ENCODE measurements at regions not wholly inside any gene's neighbourhood (a gene's known extent, or its start where the extent isn't known, plus 50 kb on each side); places are given as distances from the start of the nearest gene placed in this dataset.

- DNase-seq, result no peak
Observed at GRCh38 chr7:18320971-18321567, 174.5 kb upstream of the HDAC9 start.

- DNase-seq, result no peak
Observed at GRCh38 chr7:18330548-18330947, 165.0 kb upstream of the HDAC9 start.

GRCh38 chr7:18336626-18337025 lies 158.9 kb upstream of the HDAC9 start:
- DNase-seq, result no peak

DNA sequence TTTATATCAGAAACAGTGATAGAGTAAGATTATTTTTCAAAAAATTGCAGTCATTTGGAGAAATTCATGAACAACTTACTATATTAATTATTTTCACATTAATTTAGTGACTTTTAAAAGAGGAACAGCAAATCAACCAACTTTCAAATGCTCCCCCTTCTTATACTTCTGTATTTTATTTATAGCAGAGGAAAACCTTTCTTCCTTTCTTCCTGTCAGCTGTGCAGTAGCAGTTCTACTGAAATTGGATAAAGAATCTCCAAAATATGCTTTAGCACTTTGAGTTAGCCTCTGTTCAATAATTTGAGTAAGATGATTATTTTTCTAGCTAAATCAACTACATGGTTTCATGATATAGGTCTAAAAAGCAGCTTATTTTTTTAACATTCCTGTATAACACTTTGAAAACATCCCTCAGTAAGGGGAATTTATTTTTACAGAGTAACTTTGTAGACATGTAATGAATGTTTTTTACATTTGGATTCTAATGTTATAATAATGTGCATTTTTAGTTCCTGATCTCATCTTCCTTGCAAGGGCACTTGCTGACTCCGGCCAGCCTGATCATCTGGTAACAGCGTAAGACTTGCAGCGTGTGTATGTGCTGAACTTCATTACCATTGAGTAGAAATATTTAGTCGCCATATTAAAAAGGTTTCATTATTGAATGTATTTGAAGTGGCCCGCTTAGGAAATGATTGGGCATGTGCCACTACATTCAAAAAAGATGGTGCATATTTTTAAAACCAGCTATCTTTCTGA lies 158.3 kb upstream of the HDAC9 start:
- DNase-seq, result no peak

GRCh38 chr7:18338910-18339523 lies 156.5 kb upstream of the HDAC9 start:
- DNase-seq, result no peak

- no peak for DNase-seq
Observed at GRCh38 chr7:18341756-18342155, 153.8 kb upstream of the HDAC9 start.

DNA sequence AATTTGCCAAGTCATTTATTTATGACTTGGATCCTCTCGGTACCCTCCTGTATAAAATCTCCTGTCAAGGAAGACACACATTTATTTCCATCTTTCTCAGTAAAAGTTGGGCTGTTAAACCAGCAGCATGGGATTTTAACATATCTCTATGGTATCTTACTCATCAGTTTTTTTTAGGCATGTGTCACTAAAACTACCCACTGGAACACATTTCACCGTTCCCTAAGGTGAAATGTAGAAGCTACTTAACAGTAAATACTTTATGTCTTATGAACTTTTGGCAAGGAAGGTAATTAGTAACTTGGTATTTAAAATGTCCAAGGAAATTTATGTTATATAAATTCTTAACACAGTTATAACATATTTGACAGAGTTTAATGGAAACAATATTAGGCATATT lies 152.5 kb upstream of the HDAC9 start:
- no peak for DNase-seq

DNA sequence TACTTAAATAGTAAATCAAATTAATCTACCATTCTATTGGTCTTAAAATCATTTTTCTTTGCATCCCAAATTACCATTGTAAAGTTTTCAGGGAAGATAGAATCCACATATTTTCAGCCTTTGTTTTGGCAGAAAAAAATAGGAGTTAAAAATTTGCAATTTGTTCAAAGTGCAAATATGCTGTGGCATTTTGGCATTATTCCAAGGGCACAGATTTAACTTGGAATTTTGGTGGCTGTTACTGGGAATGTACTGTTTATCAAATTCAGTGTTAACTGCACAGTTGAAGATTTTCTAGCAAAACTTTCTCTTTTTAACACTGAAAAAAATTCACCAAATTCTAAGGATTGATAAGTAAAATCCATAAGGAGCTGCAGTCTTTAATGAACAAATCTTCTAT lies 151.0 kb upstream of the HDAC9 start:
- DNase-seq, result no peak

GRCh38 chr7:18345641-18346234 lies 149.8 kb upstream of the HDAC9 start:
- DNase-seq, result peak; percentile 26

DNA sequence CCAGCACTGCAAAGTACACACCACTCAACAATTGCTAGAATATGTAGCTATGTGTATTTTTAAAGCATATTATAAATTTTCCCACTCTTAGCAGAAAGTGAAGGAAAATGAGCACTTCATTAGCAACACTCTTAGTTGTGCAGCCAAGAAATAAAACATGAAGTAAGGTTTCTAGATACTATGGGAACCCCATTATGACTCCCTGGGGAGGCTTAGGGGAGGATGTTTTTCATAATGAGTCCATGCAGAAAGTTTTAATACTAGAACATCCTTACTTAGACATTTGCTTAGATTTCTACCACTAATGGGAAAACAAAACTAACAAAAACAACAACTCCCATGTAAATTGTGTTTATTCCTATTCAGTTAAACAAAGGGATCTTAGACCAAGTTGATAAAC lies 148.4 kb upstream of the HDAC9 start:
- no peak for DNase-seq

- no peak for DNase-seq
Observed at GRCh38 chr7:18350678-18351077, 144.9 kb upstream of the HDAC9 start.

DNA sequence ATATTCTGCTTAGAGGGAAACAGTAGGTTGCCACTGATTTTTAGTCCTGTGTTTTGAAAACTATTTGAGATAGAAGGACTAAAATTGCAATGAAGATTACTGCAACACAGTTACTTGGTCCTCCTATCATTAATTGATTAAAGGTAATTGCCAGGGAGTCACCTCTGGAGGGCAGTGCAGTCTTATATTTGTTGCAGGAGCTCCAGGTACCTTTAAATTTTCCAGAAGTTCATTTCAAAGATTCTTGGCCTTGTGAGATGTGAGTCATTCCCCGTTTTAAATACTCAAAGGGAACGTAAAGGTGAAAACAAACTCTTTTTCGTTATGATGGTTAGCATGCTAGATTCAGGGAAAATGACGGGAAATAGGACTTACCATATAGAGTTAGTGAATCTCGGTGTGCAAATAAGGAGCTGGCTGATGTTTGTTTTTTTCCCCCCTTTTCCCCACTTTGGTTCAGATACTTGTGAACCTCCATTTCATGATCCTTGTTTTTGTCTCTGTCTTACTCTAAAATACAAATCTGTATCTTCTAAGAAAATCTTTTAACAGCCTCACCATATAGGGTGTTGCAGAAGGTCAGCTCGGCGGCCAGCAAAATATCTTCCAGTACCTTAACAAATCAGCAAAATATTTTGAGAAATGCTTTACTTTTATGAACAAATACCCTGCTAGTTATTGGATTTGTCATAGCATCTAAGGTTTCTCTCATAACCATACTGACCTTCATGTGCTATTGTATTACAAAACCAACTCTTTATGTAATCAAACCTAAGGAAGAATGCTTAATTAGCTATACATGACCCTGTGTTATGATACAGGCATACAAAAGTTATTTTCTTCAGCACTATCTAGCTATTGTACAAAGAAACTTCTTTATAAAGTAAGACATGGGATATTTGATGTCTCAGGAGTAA lies 143.0 kb upstream of the HDAC9 start:
- DNase-seq, result no peak

DNA sequence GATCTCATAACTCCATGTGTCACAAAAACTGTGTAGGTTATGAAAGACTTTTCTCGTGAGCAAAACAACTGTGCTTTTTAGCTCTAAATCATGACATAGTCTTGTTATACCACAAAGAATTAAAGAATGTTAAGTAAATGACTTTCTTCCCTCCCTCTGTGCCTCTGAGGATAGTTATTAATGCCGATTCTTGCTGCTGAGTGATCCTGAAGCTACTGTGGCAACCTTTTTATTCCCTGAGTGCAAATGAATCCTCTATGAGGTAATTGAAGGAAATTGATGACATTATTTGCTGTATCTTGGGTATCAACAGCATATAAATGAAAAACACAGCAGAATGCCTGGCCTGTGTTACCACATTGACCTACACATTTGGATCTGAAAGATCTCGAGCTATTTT lies 142.2 kb upstream of the HDAC9 start:
- no peak for DNase-seq

- no peak for DNase-seq
Observed at GRCh38 chr7:18354108-18355085, 141.2 kb upstream of the HDAC9 start.

- no peak for DNase-seq
Observed at GRCh38 chr7:18356191-18356645, 139.3 kb upstream of the HDAC9 start.

GRCh38 chr7:18357691-18358090 lies 137.9 kb upstream of the HDAC9 start:
- no peak for DNase-seq

DNA sequence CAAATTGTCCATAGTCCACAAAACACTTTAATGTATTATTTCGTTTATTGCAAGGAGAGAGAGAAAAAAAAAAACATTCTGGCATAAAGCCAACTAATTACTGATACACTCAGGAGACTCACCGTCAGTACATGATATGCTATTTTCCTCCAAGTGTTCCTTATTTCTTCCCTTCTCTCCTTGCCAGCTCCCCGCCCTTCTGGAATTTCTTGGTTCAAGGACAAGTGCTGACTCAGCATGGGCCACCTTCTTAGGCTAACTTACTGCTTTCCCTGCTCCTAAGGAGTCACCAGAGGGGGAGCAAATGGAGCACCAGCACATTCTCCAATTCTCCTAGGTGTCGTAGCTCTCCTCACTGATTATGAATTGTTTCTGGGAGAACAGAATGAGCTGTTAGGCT lies 133.8 kb upstream of the HDAC9 start:
- DNase-seq, result peak; percentile 29

DNA sequence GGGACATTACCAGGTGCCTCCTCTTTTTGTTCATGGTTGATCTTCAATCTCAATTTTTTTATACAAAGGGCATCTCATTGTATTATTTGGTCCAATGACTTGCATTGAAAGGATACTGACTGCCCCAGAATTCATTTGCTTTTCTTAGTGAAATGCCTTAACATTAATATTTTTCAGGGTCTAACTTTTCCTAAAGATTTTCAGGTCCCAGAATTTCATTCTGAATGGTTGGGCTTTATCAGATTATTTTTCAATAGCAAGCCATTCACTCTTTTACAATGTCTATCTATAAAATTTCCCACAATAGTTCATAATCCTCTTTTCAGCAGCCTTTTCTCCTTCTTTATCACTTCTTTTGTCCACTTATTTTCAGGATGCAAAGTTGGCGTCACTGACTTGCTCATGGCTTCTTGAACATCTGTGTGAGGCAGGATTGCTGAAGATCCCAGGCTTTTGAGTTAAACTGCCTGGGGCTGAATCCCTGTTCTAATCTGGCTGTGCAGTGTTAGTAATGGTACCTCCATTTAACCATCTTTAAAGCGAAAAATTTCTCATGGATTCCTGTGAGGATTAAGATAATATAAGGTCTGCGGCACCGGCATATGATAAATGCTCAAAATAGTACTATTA lies 131.7 kb upstream of the HDAC9 start:
- no peak for DNase-seq

DNA sequence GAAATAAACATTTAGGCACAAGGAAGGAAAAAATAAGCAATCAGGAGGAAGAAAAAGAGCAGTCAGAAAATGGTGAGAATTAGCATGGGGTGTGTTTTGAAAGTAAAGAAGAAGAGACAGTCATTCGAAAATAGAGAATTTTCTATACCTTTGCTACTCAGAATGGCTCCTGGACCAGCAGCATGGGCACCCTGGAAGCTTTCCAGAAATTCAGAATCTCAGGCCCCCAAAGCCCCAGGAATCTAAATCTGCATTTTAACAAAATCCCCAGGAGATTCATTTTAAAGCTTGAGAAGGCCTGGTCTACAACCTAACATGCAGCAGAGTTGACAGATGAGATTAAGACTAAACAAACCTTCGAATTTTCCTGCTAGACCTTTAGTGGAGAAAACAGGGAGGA lies 131.2 kb upstream of the HDAC9 start:
- DNase-seq, result no peak

DNA sequence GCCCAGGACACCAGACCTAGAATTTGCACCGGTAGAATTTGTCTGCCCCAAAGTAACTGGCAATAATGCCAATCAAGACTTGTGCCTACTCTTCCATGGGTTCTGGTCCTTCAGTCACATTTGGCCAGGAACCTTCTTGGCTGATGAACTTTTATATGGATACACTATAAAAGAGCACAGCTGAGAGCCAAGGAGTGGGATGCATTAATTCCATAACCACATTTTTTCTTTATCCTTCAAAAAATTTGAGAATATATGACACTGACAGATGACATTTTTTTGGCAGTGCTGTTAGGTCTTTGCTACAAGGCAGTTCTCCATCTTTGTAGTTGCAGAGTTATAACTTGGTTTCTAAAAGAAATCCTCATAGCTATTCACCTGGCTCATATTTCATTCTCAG lies 129.2 kb upstream of the HDAC9 start:
- no peak for DNase-seq

GRCh38 chr7:18369011-18369410 lies 126.5 kb upstream of the HDAC9 start:
- no peak for DNase-seq

Data from DMS79 (cell line).